HL-60 (cell line): ENCODE measurements at regions not wholly inside any gene's neighbourhood (a gene's known extent, or its start where the extent isn't known, plus 50 kb on each side); places are given as distances from the start of the nearest gene placed in this dataset.

Experiments
- DNase-seq, 2 experiments: peaks; one replicate each; pipeline ENCODE4 v3.0.0-alpha.2; 2010 to 2020; ENCODE audit warnings: low read depth in 1 of 2, low spot score in 1 of 2
- H3K27ac ChIP-seq: fragments of 250-450 bp; sonication (Bioruptor Pico); replicated peaks from 2 replicates; pipeline ENCODE4 v1.5.1; 2020; ENCODE audit warnings: mild to moderate bottlenecking, moderate library complexity
- H3K27me3 ChIP-seq: fragments of 250-450 bp; sonication (Bioruptor Pico); 2 replicates; pipeline ENCODE4 v1.5.1; 2021; ENCODE audit warnings: mild to moderate bottlenecking, moderate library complexity; ENCODE audit not compliant: insufficient read depth, poor library complexity, severe bottlenecking
- H3K4me3 ChIP-seq: replicated peaks from 2 replicates; pipeline ENCODE4 v1.5.1; 2011; ENCODE audit warnings: mild to moderate bottlenecking, control low read depth, low read length; ENCODE audit not compliant: insufficient read depth
- CTCF ChIP-seq: IDR thresholded peaks from one replicate; pipeline ENCODE4 v1.5.1; 2011; ENCODE audit warnings: low read length, control low read depth, inconsistent platforms; ENCODE audit not compliant: insufficient read depth
- GABPA ChIP-seq: IDR thresholded peaks from 2 replicates; pipeline ENCODE4 v1.6.1; 2012; ENCODE audit warnings: low read depth
- POLR2AphosphoS5 ChIP-seq: IDR thresholded peaks from 2 replicates; pipeline ENCODE4 v1.6.1; 2012; ENCODE audit warnings: low read depth
- REST ChIP-seq: IDR thresholded peaks from 2 replicates; pipeline ENCODE4 v1.6.1; 2012; ENCODE audit warnings: low read depth; ENCODE audit not compliant: insufficient replicate concordance
- SPI1 ChIP-seq: IDR thresholded peaks from 2 replicates; pipeline ENCODE4 v1.6.1; 2012; ENCODE audit warnings: low read depth, mild to moderate bottlenecking, borderline replicate concordance

GRCh38 chr3:158920371-158920770 is 118.5 kb downstream of the MFSD1 start:
- no peak for DNase-seq
- TF ChIP-seq CTCF (no peak), SPI1 (no peak), REST (no peak), GABPA (no peak), POLR2AphosphoS5 (no peak)
- H3K27me3 ChIP-seq, result no peaks in the 10 kb centered on the region
- H3K4me3 ChIP-seq, result no peak overlapping the region
- H3K27ac ChIP-seq, result no peak overlapping the region

GRCh38 chr3:158925021-158925420 is 123.2 kb downstream of the MFSD1 start:
- H3K27me3 ChIP-seq, result no peaks in the 10 kb centered on the region
- no peak for TF ChIP-seq POLR2AphosphoS5
- no peak for TF ChIP-seq GABPA
- TF ChIP-seq REST, result no peak
- TF ChIP-seq SPI1, result no peak
- no peak for TF ChIP-seq CTCF
- no peak for DNase-seq
- no peak overlapping the region for H3K27ac ChIP-seq
- no peak overlapping the region for H3K4me3 ChIP-seq

- Histone ChIP-seq H3K4me3 (no peak overlapping the region), H3K27ac (no peak overlapping the region), H3K27me3 (no peaks in the 10 kb centered on the region)
- TF ChIP-seq CTCF, result no peak
- no peak for TF ChIP-seq POLR2AphosphoS5
- TF ChIP-seq SPI1, result no peak
- TF ChIP-seq GABPA, result no peak
- TF ChIP-seq REST, result no peak
- DNase-seq, result no peak
These were observed 124.1 kb downstream of the MFSD1 start for GRCh38 chr3:158925828-158926494.
